GM18907 (cell line): ENCODE measurements at regions not wholly inside any gene's neighbourhood (a gene's known extent, or its start where the extent isn't known, plus 50 kb on each side); places are given as distances from the start of the nearest gene placed in this dataset.

Experiments used
- ATAC-seq: cut with Tn5 transposase; IDR thresholded peaks from one replicate; pipeline ENCODE4 v1.9.1; 2021; ENCODE audit warnings: mild to moderate bottlenecking, moderate library complexity; ENCODE audit not compliant: unreplicated experiment

DNA sequence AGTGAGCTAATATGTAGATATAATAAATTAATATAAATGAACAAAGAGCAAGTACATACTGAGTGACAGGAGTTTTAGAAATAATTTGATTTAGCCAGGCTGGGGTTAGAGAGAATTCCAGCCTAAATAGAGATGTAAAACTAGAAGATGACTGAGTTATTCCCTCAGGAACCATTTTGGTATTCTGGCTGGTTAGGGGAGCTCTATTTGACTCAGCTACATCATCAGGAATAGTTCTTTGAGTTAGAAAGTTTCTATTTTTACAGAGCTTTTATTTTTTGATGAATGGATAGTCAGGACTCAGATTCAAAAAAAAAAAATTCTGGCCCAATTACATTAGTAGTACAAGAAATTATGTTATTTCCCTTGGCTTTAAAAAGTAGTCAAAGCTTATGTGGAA, 180.4 kb upstream of the MID1 start:
- ATAC-seq = no peak

DNA sequence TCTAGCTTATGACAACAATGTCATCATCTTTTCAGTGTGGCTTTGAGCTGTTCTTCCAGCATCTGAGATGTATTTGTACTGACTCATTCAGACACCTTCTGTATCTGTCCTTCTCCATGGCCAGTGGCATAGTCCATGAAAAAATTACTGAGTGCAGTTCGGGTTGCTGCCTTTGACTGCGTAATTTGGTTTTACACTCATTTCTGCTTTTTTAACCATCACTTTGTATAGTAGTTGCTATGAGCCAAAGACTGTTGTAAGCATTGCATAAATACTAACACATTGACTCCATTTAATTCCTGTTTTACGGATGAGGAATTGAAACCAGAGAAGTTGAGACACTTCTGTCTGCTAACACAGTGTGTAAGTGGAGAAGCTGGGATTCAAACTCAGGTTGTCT, 190.7 kb upstream of the MID1 start:
- ATAC-seq = no peak

DNA sequence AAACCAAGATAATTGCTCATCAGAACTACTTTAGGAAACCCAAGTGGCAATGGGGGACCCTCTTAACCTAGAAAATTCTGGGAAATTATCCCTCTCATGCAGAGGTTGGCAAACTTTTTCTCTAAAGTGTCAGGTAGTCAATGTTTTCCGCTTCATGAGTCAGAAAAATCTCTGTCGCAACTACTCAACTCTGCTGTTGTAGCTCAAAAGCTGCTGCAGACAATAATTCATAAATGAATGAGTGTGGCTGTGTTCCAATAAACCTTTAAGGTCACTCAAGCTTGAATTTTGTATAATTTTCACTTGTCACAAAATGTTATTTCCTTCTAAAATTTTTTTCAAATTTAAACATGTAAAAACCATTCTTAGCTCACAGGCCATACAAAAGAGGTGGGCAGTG, 193.4 kb upstream of the MID1 start:
- ATAC-seq = no peak

DNA sequence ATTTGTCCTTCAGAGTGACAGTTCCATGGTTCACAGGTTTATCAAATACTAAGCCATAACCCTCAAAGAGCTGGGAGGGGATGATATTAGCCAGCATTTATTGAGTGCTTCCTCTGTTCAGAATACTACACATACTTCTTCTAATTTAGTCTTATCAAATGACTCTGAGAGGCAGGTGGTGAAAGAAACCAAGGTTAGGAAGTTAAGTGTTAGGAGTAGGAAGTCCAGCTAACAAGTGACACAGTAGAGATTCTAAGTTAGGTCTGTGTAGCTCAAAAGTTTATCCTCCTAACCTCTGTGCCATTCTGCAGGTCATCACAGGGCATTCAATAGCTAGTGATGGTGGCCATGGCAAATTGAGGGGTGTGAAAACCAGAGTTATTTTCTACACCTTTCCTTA, 198.3 kb upstream of the MID1 start:
- no peak for ATAC-seq

DNA sequence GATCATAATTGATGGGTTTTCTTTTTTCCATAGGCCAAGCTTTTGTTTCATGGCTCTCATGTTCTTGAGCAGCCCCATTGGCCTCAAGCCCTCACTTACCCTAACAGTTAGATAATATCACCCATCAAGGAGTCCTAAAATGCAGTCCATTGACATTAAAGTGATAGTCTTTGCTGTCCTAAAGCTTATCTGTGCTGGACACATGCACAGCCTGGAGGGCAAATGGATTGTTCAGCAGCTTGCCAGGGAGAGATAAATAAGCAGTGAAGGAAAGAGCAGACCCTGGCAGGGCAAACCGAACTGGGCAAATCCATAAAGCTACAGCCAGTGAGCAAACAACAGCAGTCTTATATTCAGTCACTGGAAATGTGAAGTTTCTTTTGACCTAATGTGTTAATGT, 199.6 kb upstream of the MID1 start:
- no peak for ATAC-seq

DNA sequence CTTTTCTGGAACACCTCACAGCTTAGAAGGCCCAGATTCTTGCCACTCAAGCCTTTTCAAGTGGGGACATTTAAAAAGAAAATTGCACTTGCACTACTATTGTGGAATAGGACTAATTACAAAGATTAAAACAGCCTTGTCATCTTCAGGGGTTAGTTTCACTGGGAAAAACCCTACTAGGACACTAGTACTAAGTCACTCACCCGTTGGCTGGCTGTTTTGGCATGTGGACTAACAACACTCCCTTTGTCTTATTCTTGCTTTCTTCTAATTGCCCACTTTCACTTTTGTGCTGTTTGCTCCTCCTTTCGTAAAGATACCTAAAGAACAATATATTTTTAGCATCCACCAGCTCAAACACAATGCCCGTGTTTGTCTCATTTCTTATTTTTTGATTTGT, 200.9 kb upstream of the MID1 start:
- ATAC-seq = no peak

DNA sequence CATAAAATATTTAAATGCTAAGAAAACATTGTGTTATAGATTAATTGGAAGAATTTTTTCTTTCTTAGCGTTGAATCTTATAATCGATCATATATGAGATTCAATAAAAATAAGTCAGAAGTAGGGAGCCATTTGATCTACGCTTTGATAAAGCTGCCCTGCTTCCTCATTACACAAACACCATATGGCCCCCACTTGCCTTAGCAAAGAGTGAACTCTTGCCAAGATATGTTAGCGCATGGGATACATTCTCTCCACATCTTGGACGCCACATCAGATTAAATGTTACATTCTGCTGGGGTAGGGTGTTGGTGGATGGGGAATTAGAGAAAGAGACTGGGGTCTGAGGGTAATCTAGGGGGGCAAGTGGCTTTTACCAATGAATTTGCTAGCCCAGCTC, 207.7 kb upstream of the MID1 start:
- no peak for ATAC-seq

DNA sequence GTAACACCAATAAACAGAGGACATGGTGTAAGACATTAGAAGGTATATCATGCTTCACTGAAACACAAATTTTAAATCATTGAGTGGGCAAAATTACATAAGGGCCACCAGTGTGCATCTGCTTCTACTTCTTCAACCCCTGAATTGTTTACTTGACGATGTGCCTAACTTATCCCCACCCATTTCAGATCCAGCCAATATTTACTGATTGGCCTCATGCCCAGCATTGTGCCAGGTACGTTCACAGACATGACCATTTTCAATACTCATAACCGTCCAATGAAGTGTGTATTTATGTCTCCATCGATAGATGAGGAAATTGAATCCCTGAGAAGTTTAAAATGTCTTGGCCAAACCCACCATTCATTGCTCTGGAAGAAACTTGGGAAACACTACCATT, 208.3 kb upstream of the MID1 start:
- ATAC-seq = no peak

DNA sequence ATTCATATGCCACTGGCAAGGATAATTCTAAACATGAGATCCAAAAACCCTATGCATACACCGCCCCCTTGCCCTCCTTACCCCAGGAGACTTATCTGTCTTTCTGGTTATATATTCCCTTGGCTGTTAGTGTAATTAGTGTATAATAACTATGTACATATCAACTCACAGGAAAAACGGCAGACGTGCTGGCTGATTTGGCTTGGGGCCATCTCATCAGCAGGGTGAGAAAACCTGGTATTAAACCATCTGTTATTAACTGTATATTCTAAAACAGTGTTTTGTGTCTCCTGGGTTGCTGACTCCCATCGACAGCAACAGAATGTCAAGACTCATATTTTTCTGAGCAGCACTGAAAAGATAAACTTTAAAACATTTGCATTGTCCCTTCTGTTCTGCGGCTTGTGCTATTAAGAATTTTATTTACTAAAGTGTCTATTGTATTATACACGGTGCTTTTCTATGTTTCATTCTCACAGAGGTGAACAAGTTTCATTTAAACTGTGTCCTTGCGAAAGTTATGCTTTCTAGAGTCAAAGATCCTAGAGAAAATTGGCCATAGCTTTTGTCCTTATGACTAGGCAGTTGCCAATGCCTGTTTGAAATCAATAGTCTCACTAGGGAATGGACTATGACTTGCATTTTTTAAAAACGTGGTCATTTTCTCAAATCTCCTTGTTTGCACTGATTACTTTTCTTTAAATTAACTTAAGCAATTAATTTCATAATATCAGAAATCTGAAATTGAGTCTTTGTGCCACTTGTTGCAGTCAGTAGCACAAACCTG, 211.5 kb upstream of the MID1 start:
- no peak for ATAC-seq

DNA sequence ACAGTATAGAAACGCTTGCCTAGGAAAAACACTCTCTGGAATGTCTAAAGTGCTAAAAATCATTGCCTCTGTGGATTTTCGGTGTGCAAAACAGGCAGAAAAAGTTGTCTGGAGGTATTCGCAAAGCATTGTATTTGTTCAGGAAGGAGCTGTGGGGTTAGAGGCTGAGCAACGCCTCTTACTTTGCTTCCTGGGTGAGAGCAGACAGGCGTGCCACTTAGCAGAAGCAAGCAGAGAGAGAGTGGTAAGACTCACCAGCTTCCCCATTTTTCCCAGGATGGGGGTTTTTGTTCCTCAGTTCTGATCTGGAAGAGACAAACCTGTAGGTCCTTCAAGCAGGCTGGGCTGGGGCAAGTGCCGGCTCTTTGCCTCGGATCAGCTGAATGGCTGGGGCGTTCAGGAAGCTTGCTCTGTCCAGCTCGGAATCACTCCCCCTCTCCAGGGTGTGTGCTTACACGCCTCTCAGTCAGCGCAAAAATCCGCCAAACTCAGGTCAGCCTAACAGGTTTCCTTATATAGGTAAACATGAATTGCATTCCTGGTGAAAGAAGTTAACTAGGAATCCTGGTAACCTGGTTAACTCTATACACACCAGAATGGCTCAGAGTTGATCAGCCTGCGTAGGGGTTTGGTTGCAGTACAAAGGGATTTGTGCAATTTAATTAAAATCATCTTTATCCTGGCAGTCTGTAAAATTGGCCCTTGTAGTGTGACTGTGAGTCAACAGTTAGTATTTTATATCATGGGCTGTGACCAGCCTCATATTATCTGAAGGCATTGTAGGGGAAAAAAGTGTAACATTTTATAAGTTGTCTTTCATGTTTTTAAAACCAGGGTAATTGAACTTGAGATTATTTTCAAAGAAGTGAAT, 213.1 kb upstream of the MID1 start:
- ATAC-seq = no peak

DNA sequence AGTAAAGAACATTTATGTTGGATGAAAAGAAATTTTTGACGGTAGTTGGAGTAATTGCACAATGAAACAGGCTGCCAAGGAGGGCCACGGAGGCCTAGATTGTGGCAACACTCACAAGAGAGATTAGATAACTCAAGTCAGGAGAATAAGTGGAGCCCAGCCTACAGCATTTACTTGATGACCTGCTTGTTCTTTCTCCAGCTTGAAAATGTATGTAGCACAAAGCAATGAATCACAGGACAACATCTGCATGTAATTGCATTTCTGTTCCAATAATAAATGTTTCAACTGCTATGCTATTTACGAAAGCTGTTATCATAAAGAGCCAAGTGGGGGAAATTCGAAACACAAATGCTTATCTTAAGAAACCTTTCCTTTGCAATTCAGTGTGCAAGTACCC, 221.2 kb upstream of the MID1 start:
- ATAC-seq = no peak

DNA sequence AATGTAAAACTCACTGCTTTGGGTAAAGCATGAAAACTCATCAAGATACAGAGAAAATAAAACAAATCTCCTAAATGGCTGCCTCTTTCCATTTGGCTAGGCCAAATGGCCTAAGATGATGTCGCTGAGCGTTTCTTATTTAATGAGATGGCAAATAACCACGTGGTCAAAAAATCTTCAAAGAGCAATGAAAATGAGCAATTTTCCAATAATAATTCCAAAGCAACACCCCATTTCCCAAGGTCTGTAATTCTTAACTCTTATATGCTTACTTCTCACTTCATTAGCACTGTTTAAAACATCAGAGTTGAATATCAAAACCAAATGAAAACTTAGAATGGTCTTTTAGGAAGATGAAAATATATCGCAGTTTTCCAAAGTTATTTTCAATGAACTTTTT, 222.3 kb upstream of the MID1 start:
- ATAC-seq = no peak

DNA sequence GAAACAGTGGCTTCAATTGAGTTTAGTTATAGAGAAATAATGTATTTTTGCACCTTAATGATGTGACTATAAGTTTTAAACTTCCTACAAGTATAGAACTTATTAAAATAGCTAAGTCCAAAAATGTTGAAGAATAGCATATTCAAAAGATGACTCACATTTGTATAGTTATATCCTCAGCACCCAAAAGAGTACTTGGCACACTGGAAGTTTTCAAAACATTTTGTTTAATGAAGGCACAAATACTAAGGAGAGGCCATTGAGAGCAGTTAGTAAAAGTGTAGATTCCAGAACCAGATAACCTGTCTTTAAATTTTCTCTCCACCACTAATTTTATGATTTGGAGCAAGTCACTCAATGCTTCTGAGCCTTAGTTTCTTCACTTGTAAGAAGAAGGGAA, 226.9 kb upstream of the MID1 start:
- ATAC-seq = no peak

DNA sequence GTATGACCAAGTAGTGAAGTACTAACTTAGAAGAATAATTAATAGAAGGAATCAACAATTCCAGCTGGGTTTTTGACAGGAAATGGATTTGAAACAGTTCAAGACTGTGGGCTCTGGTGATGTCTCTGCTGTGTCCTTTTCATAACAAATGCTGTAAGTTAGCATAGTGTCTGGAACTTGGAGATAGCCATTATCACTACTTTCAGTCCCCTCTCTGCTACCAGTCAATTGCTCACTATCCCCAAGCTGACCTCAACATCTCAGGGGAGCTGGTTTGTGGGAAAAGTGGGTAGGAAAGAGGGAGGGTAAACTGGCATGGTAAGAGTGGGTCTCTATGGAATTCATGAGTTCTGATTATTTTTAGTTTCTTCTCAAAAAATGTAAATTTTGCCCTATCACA, 231.4 kb upstream of the MID1 start:
- ATAC-seq = no peak

DNA sequence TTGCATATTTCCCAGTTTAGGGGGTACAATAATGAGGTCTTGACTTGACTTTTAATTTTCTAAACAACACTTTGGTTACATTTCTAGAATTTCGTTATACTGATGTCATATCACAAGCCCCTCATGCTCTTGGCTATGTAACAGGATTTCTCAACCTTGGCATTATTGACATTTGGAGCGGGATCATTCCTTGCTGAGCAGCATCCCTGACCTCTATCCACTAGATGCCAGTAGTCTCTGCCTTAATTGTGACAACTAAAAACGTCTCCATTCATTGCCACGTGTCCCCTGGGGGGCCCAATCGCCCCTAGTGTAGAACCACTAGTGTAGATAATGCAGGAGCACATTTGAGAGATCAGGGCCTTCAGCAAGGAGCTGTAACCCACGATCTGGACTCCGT, 234.2 kb upstream of the MID1 start:
- no peak for ATAC-seq

DNA sequence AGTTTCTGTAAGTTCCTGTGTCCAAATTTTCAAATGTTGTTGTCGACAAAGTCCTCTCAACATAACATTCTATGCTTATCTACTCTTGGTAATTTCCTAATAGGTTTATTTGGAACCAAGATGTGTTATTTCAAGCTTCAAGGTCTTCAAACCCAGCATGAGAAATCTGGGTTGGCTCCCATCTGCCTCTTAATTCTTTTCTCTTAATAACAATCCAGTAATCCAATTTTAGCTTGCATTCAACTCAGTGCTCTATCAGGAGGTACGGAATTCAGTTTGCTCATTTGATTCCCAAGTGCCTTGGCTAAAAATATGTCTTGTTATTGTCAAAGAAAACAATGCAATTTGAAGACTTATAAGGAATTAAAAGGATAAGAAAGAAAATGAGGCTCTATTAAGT, 235.5 kb upstream of the MID1 start:
- ATAC-seq = no peak

DNA sequence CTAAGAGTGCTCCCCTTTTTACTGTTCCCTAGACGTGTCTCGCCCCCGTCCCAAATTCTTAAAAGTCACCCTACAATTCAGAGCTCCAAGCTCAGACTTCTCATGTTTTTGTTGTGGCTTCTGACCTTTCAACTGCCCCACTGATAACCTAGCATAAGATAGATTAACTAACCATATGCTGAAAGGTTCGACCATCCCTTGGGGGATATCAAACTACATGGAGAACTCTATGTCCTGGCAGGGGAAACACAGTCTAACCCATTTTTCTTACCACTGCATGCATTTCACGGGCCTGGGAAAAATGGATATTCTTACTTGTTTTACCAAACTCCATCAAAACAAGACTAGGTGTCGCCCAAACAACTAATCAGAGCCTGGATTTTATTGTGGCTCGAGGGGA, 236.4 kb upstream of the MID1 start:
- no peak for ATAC-seq

DNA sequence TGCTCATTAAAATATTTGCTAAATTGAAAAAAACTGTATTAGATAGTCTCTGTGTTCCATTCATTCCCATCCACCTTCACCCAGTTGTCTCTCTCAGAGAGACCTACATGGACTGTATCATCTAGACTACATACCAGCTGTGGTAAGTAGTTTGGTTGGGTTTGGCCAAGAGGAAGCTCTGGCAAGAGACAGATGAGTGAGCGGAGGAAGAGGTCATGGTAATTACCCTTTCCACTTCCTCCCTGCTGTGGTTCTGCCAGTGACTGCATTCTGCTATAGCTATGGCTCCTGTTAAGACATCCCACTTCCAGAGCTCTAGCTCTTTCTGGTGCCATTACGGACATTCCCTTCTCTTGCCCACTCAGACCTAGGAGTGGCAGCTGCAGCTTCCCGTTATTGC, 239.0 kb upstream of the MID1 start:
- ATAC-seq = no peak

DNA sequence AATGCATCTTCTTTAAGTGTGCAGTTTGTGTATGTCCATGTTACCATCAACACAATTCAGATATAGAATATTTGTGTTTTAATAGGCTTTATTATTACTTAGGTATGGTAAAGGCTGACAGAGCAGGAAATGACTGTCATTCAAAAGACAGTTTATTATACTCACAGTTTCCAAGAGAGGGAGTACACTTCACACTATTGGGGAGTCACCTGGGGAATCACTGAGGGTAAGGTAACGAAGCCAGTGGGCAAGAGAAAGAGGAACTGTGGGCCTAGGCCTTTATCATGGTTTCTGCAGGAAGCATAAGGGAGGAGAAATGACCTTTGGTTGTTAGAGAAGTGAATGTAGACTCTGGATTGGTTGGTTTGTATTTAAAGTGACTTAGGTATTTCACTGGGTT, 235.1 kb upstream of the HCCS start:
- peak; percentile 91 for ATAC-seq

DNA sequence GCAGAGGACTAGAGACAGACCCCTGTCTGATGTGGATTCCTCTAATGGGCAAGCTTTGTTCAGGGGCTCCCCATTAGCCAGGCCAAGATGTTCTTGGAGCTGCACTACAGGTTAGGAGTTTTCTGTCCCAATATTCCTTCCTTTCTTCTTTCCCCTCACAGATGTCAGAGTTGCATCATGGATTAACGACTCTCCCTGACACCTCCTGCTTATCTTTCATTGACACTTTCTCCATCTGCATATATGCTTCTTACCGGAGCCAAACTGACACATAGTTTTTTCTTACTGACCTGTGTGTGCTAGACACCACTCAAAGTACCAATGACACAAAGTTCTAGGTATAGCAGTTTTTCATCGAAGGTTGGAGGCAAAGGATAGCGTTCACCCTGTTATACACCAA, 228.6 kb upstream of the HCCS start:
- ATAC-seq = no peak

DNA sequence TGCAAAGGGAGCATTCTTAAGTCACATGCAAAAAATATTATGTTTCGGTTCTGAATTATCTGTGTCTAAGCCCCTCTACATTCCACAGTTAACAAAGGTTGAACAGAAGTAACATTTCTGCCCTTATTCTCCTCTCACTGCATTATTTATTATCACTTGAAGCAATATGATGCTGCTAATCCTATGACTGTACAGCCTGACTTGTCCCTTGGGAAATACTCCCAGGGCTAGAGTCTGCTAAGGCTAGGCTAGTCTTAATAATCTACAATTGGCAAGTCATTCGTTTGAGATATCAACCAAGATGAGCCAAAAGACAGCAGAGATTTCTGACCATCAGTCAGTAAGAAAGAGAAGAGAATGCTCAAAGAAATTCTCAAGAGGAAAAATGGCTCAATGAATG, 226.9 kb upstream of the HCCS start:
- ATAC-seq = no peak

DNA sequence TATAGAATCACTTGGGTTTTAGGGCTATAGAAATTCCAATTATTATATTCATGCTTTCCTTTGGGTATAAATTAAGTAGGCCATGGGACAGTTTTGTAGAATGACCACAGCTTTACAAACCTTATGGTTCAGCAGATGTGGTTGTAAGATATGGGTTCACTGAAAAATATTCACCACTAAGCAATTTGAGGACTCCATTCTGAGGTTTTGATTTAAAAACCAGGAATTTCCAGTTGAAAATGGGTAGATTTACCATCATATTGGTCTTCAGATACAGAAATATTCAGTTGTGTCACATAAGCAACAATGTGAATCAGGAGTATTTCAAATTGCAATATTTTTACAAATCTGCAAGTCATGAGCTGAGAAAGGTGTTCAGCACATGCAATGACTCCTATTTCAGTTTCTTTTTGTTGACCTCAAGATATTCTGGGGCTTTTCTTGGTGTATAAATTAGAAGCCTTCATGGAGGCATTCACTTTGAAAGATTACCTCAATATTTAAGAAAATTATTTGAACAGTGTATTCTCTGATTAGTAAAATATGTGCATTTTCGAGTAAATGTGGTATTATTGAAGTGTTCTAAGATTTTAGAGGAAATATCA, 218.4 kb upstream of the HCCS start:
- ATAC-seq = no peak
